Hindlimb muscle (tissue), 1 donor: ENCODE measurements at regions not wholly inside any gene's neighbourhood (a gene's known extent, or its start where the extent isn't known, plus 50 kb on each side); places are given as distances from the start of the nearest gene placed in this dataset.

Experiments used
- DNase-seq: peaks from one replicate; pipeline ENCODE4 v3.0.0-alpha.2; 2013

GRCh38 chr1:96016219-96016618 is 705.4 kb upstream of the PTBP2 start:
- no peak for DNase-seq

GRCh38 chr1:96020378-96020777 is 701.2 kb upstream of the PTBP2 start:
- no peak for DNase-seq

- no peak for DNase-seq
These were observed 696.5 kb upstream of the PTBP2 start for GRCh38 chr1:96025062-96025461.

GRCh38 chr1:96028071-96028470 is 693.5 kb upstream of the PTBP2 start:
- no peak for DNase-seq

- DNase-seq = no peak
These were observed 691.3 kb upstream of the PTBP2 start for GRCh38 chr1:96030312-96030711.

- DNase-seq = no peak
These were observed 687.6 kb upstream of the PTBP2 start for GRCh38 chr1:96034006-96034405.

GRCh38 chr1:96036763-96037162 is 684.8 kb upstream of the PTBP2 start:
- no peak for DNase-seq

- DNase-seq = no peak
These were observed 682.9 kb upstream of the PTBP2 start for GRCh38 chr1:96038636-96039035.

- DNase-seq = no peak
These were observed 681.7 kb upstream of the PTBP2 start for GRCh38 chr1:96039910-96040309.

GRCh38 chr1:96041470-96041869 is 680.1 kb upstream of the PTBP2 start:
- no peak for DNase-seq

- no peak for DNase-seq
These were observed 672.9 kb upstream of the PTBP2 start for GRCh38 chr1:96048572-96049212.

GRCh38 chr1:96049759-96050409 is 671.7 kb upstream of the PTBP2 start:
- DNase-seq = no peak

- DNase-seq = no peak
These were observed 662.3 kb upstream of the PTBP2 start for GRCh38 chr1:96059276-96059675.

- DNase-seq = no peak
These were observed 661.8 kb upstream of the PTBP2 start for GRCh38 chr1:96059736-96060135.

GRCh38 chr1:96060621-96061020 is 661.0 kb upstream of the PTBP2 start:
- no peak for DNase-seq

GRCh38 chr1:96072021-96072420 is 649.6 kb upstream of the PTBP2 start:
- DNase-seq = no peak

GRCh38 chr1:96073100-96073499 is 648.5 kb upstream of the PTBP2 start:
- DNase-seq = no peak

- DNase-seq = no peak
These were observed 647.2 kb upstream of the PTBP2 start for GRCh38 chr1:96074422-96074821.

- DNase-seq = no peak
These were observed 646.6 kb upstream of the PTBP2 start for GRCh38 chr1:96074876-96075577.

- no peak for DNase-seq
These were observed 645.7 kb upstream of the PTBP2 start for GRCh38 chr1:96075704-96076455.

GRCh38 chr1:96076589-96076988 is 645.0 kb upstream of the PTBP2 start:
- DNase-seq = no peak

- no peak for DNase-seq
These were observed 642.0 kb upstream of the PTBP2 start for GRCh38 chr1:96079581-96079980.

GRCh38 chr1:96080925-96081324 is 640.7 kb upstream of the PTBP2 start:
- DNase-seq = no peak
